Neuronal stem cell (in vitro differentiated cells): ENCODE measurements at regions not wholly inside any gene's neighbourhood (a gene's known extent, or its start where the extent isn't known, plus 50 kb on each side); places are given as distances from the start of the nearest gene placed in this dataset.
"Not testable (repeated sequence)": the region's sequence is repeated elsewhere in the genome, so short reads cannot be mapped to it uniquely, and the experiment has no call there.

Experiments used
- DNase-seq: peaks from one replicate; pipeline ENCODE4 v3.0.0-alpha.2; 2013; ENCODE audit warnings: low spot score
- H2AFZ ChIP-seq: one replicate; pipeline ENCODE4 v1.6.1; 2013; ENCODE audit warnings: mild to moderate bottlenecking, low read length, inconsistent platforms
- H2AK5ac ChIP-seq: 2 replicates; pipeline ENCODE4 v1.6.1; 2013; ENCODE audit warnings: low read depth, mild to moderate bottlenecking, inconsistent platforms, low read length, moderate library complexity, mixed read lengths
- H2BK120ac ChIP-seq: 2 replicates; pipeline ENCODE4 v1.6.1; 2013; ENCODE audit warnings: low read depth, mild to moderate bottlenecking, inconsistent platforms, low read length, moderate library complexity, mixed read lengths
- H2BK12ac ChIP-seq: one replicate; pipeline ENCODE4 v1.6.1; 2013; ENCODE audit warnings: low read length, inconsistent platforms
- H2BK15ac ChIP-seq: 2 replicates; pipeline ENCODE4 v1.6.1; 2013; ENCODE audit warnings: mild to moderate bottlenecking, low read length, inconsistent platforms, mixed read lengths
- H2BK5ac ChIP-seq: one replicate; pipeline ENCODE4 v1.6.1; 2013; ENCODE audit warnings: inconsistent platforms, mild to moderate bottlenecking, low read length, moderate library complexity
- H3K14ac ChIP-seq: one replicate; pipeline ENCODE4 v1.6.1; 2013; ENCODE audit warnings: low read length, inconsistent platforms
- H3K18ac ChIP-seq: 2 replicates; pipeline ENCODE4 v1.6.1; 2013; ENCODE audit warnings: low read length, inconsistent platforms
- H3K23ac ChIP-seq: 2 replicates; pipeline ENCODE4 v1.6.1; 2013; ENCODE audit warnings: low read depth, mild to moderate bottlenecking, mixed read lengths, low read length, inconsistent platforms; ENCODE audit not compliant: poor library complexity
- H3K27ac ChIP-seq: replicated peaks from 3 replicates; pipeline ENCODE4 v1.5.1; 2013; ENCODE audit warnings: low read length, inconsistent platforms
- H3K27me3 ChIP-seq, 3 experiments: 2 replicates each; pipeline ENCODE4 v1.6.1; 2013; ENCODE audit warnings: low read length in 3 of 3, mild to moderate bottlenecking in 2 of 3, inconsistent platforms in 1 of 3, low read depth in 1 of 3, mixed read lengths in 1 of 3, moderate library complexity in 1 of 3; ENCODE audit not compliant: control insufficient read depth in 3 of 3, insufficient read depth in 3 of 3
- H3K36me3 ChIP-seq, 2 donors: replicated peaks in 1 of 2; 2 replicates each; pipeline ENCODE4 v1.6.1; 2013; ENCODE audit warnings: low read length in 2 of 2; ENCODE audit not compliant: control insufficient read depth in 2 of 2, insufficient read depth in 2 of 2
- H3K4ac ChIP-seq: 2 replicates; pipeline ENCODE4 v1.6.1; 2013; ENCODE audit warnings: inconsistent platforms, mild to moderate bottlenecking, low read length, moderate library complexity
- H3K4me1 ChIP-seq, 2 donors: 1 replicate in 1 of 2; 2 replicates in 1 of 2; pipeline ENCODE4 v1.6.1; 2013; ENCODE audit warnings: low read length in 2 of 2, low read depth in 1 of 2; ENCODE audit not compliant: control insufficient read depth in 2 of 2, insufficient read depth in 1 of 2
- H3K4me2 ChIP-seq: one replicate; pipeline ENCODE4 v1.6.1; 2013; ENCODE audit warnings: mild to moderate bottlenecking, low read length, inconsistent platforms; ENCODE audit not compliant: insufficient read depth, poor library complexity, severe bottlenecking
- H3K4me3 ChIP-seq, 2 donors: 2 replicates each; pipeline ENCODE4 v1.5.1; 2013; ENCODE audit warnings: low read length in 2 of 2, mild to moderate bottlenecking in 2 of 2, inconsistent platforms in 1 of 2, moderate library complexity in 1 of 2
- H3K79me1 ChIP-seq: one replicate; pipeline ENCODE4 v1.6.1; 2013; ENCODE audit warnings: low read depth, mild to moderate bottlenecking, inconsistent platforms, low read length, moderate library complexity
- H3K9ac ChIP-seq: one replicate; pipeline ENCODE4 v1.6.1; 2013; ENCODE audit warnings: mild to moderate bottlenecking, low read depth, low read length, inconsistent platforms; ENCODE audit not compliant: poor library complexity
- H3K9me3 ChIP-seq, 2 donors: replicated peaks in 1 of 2; 2 replicates each; pipeline versions ENCODE3 to v1.6.1; 2013; ENCODE audit warnings: low read length in 2 of 2, mild to moderate bottlenecking in 2 of 2, inconsistent platforms in 1 of 2, low read depth in 1 of 2, mixed read lengths in 1 of 2, moderate library complexity in 1 of 2; ENCODE audit not compliant: control insufficient read depth in 2 of 2, insufficient read depth in 1 of 2
- H4K8ac ChIP-seq: one replicate; pipeline ENCODE4 v1.6.1; 2013; ENCODE audit warnings: low read depth, mild to moderate bottlenecking, inconsistent platforms, low read length, moderate library complexity
- H4K91ac ChIP-seq: one replicate; pipeline ENCODE4 v1.6.1; 2013; ENCODE audit warnings: low read length, low read depth, mild to moderate bottlenecking, inconsistent platforms; ENCODE audit not compliant: poor library complexity
- WGBS, 2 donors: extraction: QIAGEN DNeasy Blood & Tissue Kit; methylation state at CpG; one replicate each; pipeline ENCODE4 v1.1.7; 2013; ENCODE audit warnings: missing lambda C conversion rate in 2 of 2, mixed read lengths in 1 of 2; ENCODE audit not compliant: insufficient read length in 2 of 2, insufficient replicate concordance in 1 of 2; ENCODE audit errors: extremely low coverage in 2 of 2; 5-methylcytosine and 5-hydroxymethylcytosine counted together

DNA sequence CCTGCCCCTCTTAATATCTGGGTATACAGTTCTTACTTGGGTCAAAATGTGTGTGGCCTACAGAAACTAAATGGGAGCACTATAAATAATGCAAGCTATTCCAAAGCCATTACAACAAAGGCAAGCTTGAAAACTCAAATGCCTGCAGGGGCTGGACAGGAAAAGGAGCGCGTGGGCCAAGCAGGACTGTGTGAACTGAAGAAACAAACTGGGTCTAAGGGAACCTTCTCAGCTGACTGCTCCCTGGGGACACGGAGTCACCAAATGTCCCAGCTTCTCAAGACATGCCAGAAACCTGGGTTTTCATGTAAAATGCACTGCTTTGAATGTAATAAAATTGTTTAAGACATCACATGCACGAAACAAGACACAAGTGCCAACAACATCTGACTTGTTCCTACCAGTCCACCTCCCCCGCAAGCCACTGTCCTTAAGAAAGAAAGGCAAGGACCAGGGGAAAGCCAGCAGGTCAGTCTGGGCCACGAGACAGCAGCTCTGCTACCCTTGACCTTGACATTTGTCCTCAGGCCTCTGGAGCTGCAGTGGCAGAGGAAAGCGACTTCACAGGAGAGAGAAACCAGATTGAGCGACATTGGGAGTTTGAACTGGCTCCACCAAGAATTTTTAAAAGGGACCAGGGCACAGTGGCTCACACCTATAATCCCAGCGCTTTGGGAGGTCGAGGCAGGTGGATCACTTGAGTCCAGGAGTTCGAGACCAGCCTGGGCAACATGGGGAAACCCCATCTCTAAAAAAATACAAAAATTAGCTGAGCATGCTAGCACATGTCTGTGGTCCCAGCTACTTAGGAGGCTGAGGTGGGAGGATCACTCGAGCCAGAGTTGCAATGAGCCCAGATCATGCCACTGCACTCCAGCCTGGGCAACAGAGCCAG lies 89.7 kb upstream of the SH3BP4 start:
- no peak overlapping the region for H3K27ac ChIP-seq
- H4K8ac ChIP-seq: no peak overlapping the region
- H3K23ac ChIP-seq: no peak overlapping the region
- H3K4me2 ChIP-seq: no peak overlapping the region
- no peak overlapping the region for H3K4me3 ChIP-seq
- H2BK120ac ChIP-seq: no peak overlapping the region
- H2AK5ac ChIP-seq: no peak overlapping the region
- no peaks in the 10 kb centered on the region for H3K27me3 ChIP-seq
- no peak overlapping the region for H2BK5ac ChIP-seq
- no peak overlapping the region for H2BK12ac ChIP-seq
- H3K79me1 ChIP-seq: peaks cover 1% of the 10 kb centered on the region
- H3K14ac ChIP-seq: no peak overlapping the region
- H3K18ac ChIP-seq: no peak overlapping the region
- no peak overlapping the region for H2AFZ ChIP-seq
- H2BK15ac ChIP-seq: no peak overlapping the region
- no peak overlapping the region for H4K91ac ChIP-seq
- no peak overlapping the region for H3K9ac ChIP-seq
- peaks cover 2 to 13% of the 10 kb centered on the region in 2 donors for H3K9me3 ChIP-seq
- no peaks in the 10 kb centered on the region for H3K36me3 ChIP-seq
- no peak for DNase-seq
- H3K4me1 ChIP-seq: peaks cover 16 to 25% of the 10 kb centered on the region in 2 donors
- no peak overlapping the region for H3K4ac ChIP-seq
- WGBS, 2 donors: no CpG with 5 or more reads among the region's 12 CpGs

GRCh38 chr2:234859330-234859872 lies 92.4 kb upstream of the SH3BP4 start:
- H3K4me3 ChIP-seq, H2BK5ac ChIP-seq, H3K9ac ChIP-seq, DNase-seq, H3K27me3 ChIP-seq, H3K27ac ChIP-seq, H2BK120ac ChIP-seq, H2AFZ ChIP-seq, H3K23ac ChIP-seq, H3K79me1 ChIP-seq, H3K18ac ChIP-seq, H4K8ac ChIP-seq, H2AK5ac ChIP-seq, H2BK15ac ChIP-seq, H3K9me3 ChIP-seq, H3K36me3 ChIP-seq, H2BK12ac ChIP-seq, H3K14ac ChIP-seq, H4K91ac ChIP-seq, H3K4me2 ChIP-seq, H3K4ac ChIP-seq: not testable (repeated sequence)
- peaks cover 18 to 19% of the 10 kb centered on the region in 2 donors for H3K4me1 ChIP-seq
- WGBS, 2 donors: no CpG with 5 or more reads among the region's 8 CpGs

DNA sequence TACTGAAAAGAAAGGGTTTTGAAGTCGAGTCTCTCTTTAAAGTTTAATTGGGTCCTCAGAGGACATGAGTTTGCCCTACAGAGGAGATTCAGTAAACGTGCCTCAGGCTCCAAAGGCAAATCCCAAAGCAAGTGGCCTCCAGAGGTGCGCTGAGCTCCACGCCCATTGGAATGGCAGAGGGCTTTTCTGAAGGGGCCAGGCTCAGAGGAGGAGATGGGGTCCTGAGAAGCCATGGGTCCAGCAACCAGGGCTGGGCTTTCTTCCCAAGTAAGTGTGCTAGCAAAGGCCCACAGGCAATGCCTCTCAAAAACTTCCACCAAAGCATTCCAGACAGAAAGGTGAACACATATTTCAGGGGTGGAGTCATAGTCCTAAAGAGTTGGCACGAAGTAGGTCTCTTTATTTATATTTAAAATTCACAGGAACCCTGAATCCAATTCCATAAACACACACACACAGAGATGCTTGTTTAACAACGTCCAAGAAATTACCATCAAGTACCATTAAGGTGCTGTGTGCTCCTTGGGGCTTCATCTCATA lies 93.0 kb upstream of the SH3BP4 start:
- Histone ChIP-seq H2BK12ac (no peak overlapping the region), H3K27ac (no peak overlapping the region), H3K23ac (no peak overlapping the region), H2BK120ac (no peak overlapping the region), H3K4me3 (no peak overlapping the region), H2AK5ac (no peak overlapping the region), H3K79me1 (peaks cover 1% of the 10 kb centered on the region), H3K36me3 (no peaks in the 10 kb centered on the region), H2AFZ (no peak overlapping the region), H3K4ac (no peak overlapping the region), H2BK15ac (no peak overlapping the region), H3K4me1 (peaks cover 14 to 19% of the 10 kb centered on the region in 2 donors), H3K4me2 (no peak overlapping the region), H3K14ac (no peak overlapping the region), H3K18ac (no peak overlapping the region), H3K27me3 (no peaks in the 10 kb centered on the region), H4K91ac (no peak overlapping the region), H3K9me3 (no peaks in the 10 kb centered on the region), H2BK5ac (no peak overlapping the region), H4K8ac (no peak overlapping the region), H3K9ac (no peak overlapping the region)
- no peak for DNase-seq
- no CpG with 5 or more reads among the region's 6 CpGs for WGBS, 2 donors

DNA sequence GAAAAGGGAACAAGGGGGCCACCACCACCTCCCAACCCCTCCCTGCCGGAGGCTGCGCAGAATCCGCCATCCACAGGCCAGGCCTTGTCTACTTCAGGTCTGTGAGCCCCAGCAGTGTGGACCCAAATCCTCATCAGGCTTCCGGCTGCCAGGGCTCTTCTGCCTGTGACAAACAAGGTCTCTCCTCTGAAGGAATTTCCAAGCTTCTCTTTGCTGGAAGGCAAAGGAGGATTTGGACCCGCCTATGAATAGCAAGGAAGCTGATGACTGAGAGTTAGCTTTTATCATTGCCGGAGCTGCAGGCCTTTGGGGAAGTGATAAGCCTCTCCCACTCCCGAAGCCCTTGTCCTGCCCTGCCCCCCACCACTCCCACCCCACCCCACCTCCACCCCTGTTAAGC lies 93.7 kb upstream of the SH3BP4 start:
- H3K4me1 ChIP-seq: peaks cover 8 to 14% of the 10 kb centered on the region in 2 donors
- H3K79me1 ChIP-seq: peaks cover 1% of the 10 kb centered on the region
- no peak overlapping the region for H3K27ac ChIP-seq
- H3K14ac ChIP-seq: no peak overlapping the region
- H2AFZ ChIP-seq: no peak overlapping the region
- no peak overlapping the region for H2BK5ac ChIP-seq
- H4K91ac ChIP-seq: no peak overlapping the region
- H3K4me3 ChIP-seq: no peak overlapping the region
- no CpG with 5 or more reads among the region's 7 CpGs for WGBS, 2 donors
- no peak overlapping the region for H2BK120ac ChIP-seq
- H2AK5ac ChIP-seq: no peak overlapping the region
- no peak overlapping the region for H3K4ac ChIP-seq
- peak overlapping the region; percentile 75 for H3K18ac ChIP-seq
- no peak for DNase-seq
- peak overlapping the region; percentile 34 for H2BK15ac ChIP-seq
- H3K27me3 ChIP-seq: no peaks in the 10 kb centered on the region
- H3K9ac ChIP-seq: no peak overlapping the region
- no peaks in the 10 kb centered on the region for H3K36me3 ChIP-seq
- no peaks in the 10 kb centered on the region for H3K9me3 ChIP-seq
- H2BK12ac ChIP-seq: peak overlapping the region; percentile 95
- H4K8ac ChIP-seq: no peak overlapping the region
- no peak overlapping the region for H3K4me2 ChIP-seq
- H3K23ac ChIP-seq: no peak overlapping the region
